Caco-2 (cell line): ENCODE measurements at regions not wholly inside any gene's neighbourhood (a gene's known extent, or its start where the extent isn't known, plus 50 kb on each side); places are given as distances from the start of the nearest gene placed in this dataset.
"Not testable (repeated sequence)": the region's sequence is repeated elsewhere in the genome, so short reads cannot be mapped to it uniquely, and the experiment has no call there.

Source experiments
- BruUV-seq: library from RNA; stranded (reverse); fragments of 400-500 nt; replicated peaks from 2 replicates; lab custom pipeline; 2021; lab: Mats Ljungman, UMichigan
- CTCF ChIA-PET: fragments of 300-600 bp; sonication (Branson Sonifier 250); formaldehyde crosslinking; loops from one replicate; lab custom pipeline; 2022; ENCODE audit warnings: antibody characterized with exemption; lab: Charles Lee
- POLR2A ChIA-PET: fragments of 300-600 bp; sonication (Branson Sonifier 250); formaldehyde crosslinking; loops from one replicate; lab custom pipeline; 2022; ENCODE audit warnings: antibody characterized with exemption; lab: Charles Lee
- DNase-seq, 2 experiments: peaks; one replicate each; pipeline versions ENCODE4 v3.0.0 to v3.0.0-alpha.2; 2020 to 2022
- H3K27me3 ChIP-seq: replicated peaks from 2 replicates; pipeline ENCODE4 v1.6.0; 2011; ENCODE audit warnings: low read length; ENCODE audit not compliant: control insufficient read depth, insufficient read depth
- H3K36me3 ChIP-seq: 2 replicates; pipeline ENCODE4 v1.5.1; 2011; ENCODE audit warnings: low read length; ENCODE audit not compliant: control insufficient read depth, insufficient read depth
- H3K4me1 ChIP-seq: fragments of 250-450 bp; sonication (Bioruptor Pico); 2 replicates; pipeline ENCODE4 v1.5.1; 2020; ENCODE audit warnings: mild to moderate bottlenecking
- H3K4me3 ChIP-seq: 2 replicates; pipeline ENCODE4 v1.5.1; 2011; ENCODE audit warnings: low read depth, mild to moderate bottlenecking, control low read depth, low read length
- H3K9me3 ChIP-seq: fragments of 250-450 bp; sonication (Bioruptor Pico); 2 replicates; pipeline ENCODE4 v1.5.1; 2020; ENCODE audit warnings: mild to moderate bottlenecking, moderate library complexity
- H3K27ac Mint-ChIP-seq: one replicate; pipeline ENCODE4 v1.8.0; 2022; ENCODE audit warnings: mixed read lengths; ENCODE audit not compliant: unreplicated experiment
- H3K27me3 Mint-ChIP-seq: one replicate; pipeline ENCODE4 v1.8.0; 2022; ENCODE audit warnings: mixed read lengths; ENCODE audit not compliant: insufficient read depth, unreplicated experiment
- H3K36me3 Mint-ChIP-seq: one replicate; pipeline ENCODE4 v1.8.0; 2022; ENCODE audit warnings: mild to moderate bottlenecking, mixed read lengths; ENCODE audit not compliant: insufficient read depth, unreplicated experiment
- H3K4me1 Mint-ChIP-seq: one replicate; pipeline ENCODE4 v1.8.0; 2022; ENCODE audit warnings: low read depth, mixed read lengths; ENCODE audit not compliant: unreplicated experiment
- H3K4me3 Mint-ChIP-seq: one replicate; pipeline ENCODE4 v1.8.0; 2022; ENCODE audit warnings: mild to moderate bottlenecking, moderate library complexity, mixed read lengths; ENCODE audit not compliant: unreplicated experiment
- H3K9me3 Mint-ChIP-seq: one replicate; pipeline ENCODE4 v1.8.0; 2022; ENCODE audit warnings: mixed read lengths; ENCODE audit not compliant: unreplicated experiment
- CTCF ChIP-seq, 2 experiments: fragments of 200-600 bp in 1 of 2; IDR thresholded peaks; 1 replicate in 1 of 2; 2 replicates in 1 of 2; pipeline versions ENCODE4 v1.5.1 to v1.8.0; 2011 to 2022; ENCODE audit warnings: antibody characterized with exemption in 1 of 2, control low read depth in 1 of 2, inconsistent platforms in 1 of 2, low read depth in 1 of 2, low read length in 1 of 2, mild to moderate bottlenecking in 1 of 2, moderate library complexity in 1 of 2; ENCODE audit not compliant: insufficient read depth in 1 of 2, severe bottlenecking in 1 of 2, unreplicated experiment in 1 of 2
- intact Hi-C: fragments of 100-400 bp; cut with micrococcal nuclease; formaldehyde crosslinking; loops from one replicate; pipeline ENCODE4 v1.10.0; 2022; ENCODE audit not compliant: unreplicated experiment

- no peak for DNase-seq
- Mint-ChIP-seq H3K4me1 (no peaks in the 10 kb centered on the region), H3K36me3 (no peaks in the 10 kb centered on the region), H3K27ac (no peak overlapping the region), H3K4me3 (no peak overlapping the region), H3K27me3 (no peaks in the 10 kb centered on the region), H3K9me3 (no peaks in the 10 kb centered on the region)
- intact Hi-C loops, result no loop called here
- no peaks in the 10 kb centered on the region for H3K4me1 ChIP-seq
- no peak for TF ChIP-seq CTCF (IDR thresholded peaks at IDR 0.05; ENCODE audit: insufficient read depth in 1 of 2, low read depth in 1 of 2, low read length in 1 of 2, severe bottlenecking in 1 of 2, unreplicated experiment in 1 of 2)
- BruUV-seq, result no TSS peak
- H3K27me3 ChIP-seq, result no peaks in the 10 kb centered on the region
- POLR2A ChIA-PET, result no interaction called here
- CTCF ChIA-PET, result no interaction called here
- H3K36me3 ChIP-seq, result no peaks in the 10 kb centered on the region
- no peaks in the 10 kb centered on the region for H3K9me3 ChIP-seq
- H3K4me3 ChIP-seq, result no peak overlapping the region
Measured at GRCh38 chr1:56120021-56120420, 459.3 kb downstream of the PLPP3 start.

GRCh38 chr1:56118676-56119075, 460.7 kb downstream of the PLPP3 start:
- H3K9me3 Mint-ChIP-seq, POLR2A ChIA-PET: not testable (repeated sequence)

GRCh38 chr1:56115701-56116100, 463.7 kb downstream of the PLPP3 start:
- no peaks in the 10 kb centered on the region for H3K27me3 Mint-ChIP-seq
- ChIA-PET POLR2A (no interaction called here), CTCF (no interaction called here)
- no peak for DNase-seq
- Histone ChIP-seq H3K36me3 (no peaks in the 10 kb centered on the region), H3K27me3 (no peaks in the 10 kb centered on the region), H3K9me3 (no peaks in the 10 kb centered on the region), H3K4me1 (no peaks in the 10 kb centered on the region), H3K4me3 (no peak overlapping the region)
- no TSS peak for BruUV-seq
- peaks cover 7% of the 10 kb centered on the region for H3K4me1 Mint-ChIP-seq
- intact Hi-C loops, result no loop called here
- no peak for TF ChIP-seq CTCF (IDR thresholded peaks at IDR 0.05; ENCODE audit: insufficient read depth in 1 of 2, low read depth in 1 of 2, low read length in 1 of 2, severe bottlenecking in 1 of 2, unreplicated experiment in 1 of 2)
- H3K27ac Mint-ChIP-seq, result no peak overlapping the region
- no peaks in the 10 kb centered on the region for H3K36me3 Mint-ChIP-seq
- H3K9me3 Mint-ChIP-seq, result no peaks in the 10 kb centered on the region
- H3K4me3 Mint-ChIP-seq, result no peak overlapping the region

More at GRCh38 chr1:56118676-56119075, 460.7 kb downstream of the PLPP3 start:
- intact Hi-C loops, H3K27ac Mint-ChIP-seq, CTCF ChIA-PET, H3K4me1 Mint-ChIP-seq, BruUV-seq, DNase-seq, H3K4me1 ChIP-seq, H3K36me3 Mint-ChIP-seq, H3K4me3 Mint-ChIP-seq, H3K9me3 ChIP-seq, H3K36me3 ChIP-seq, H3K4me3 ChIP-seq, H3K27me3 ChIP-seq, H3K27me3 Mint-ChIP-seq: not testable (repeated sequence)

- intact Hi-C loops, result no loop called here
- H3K27me3 ChIP-seq, result no peaks in the 10 kb centered on the region
- no peaks in the 10 kb centered on the region for H3K9me3 Mint-ChIP-seq
- H3K4me1 Mint-ChIP-seq, result peaks cover 7% of the 10 kb centered on the region
- H3K27ac Mint-ChIP-seq, result no peak overlapping the region
- POLR2A ChIA-PET, result no interaction called here
- no TSS peak for BruUV-seq
- no peaks in the 10 kb centered on the region for H3K4me1 ChIP-seq
- no peaks in the 10 kb centered on the region for H3K36me3 Mint-ChIP-seq
- H3K4me3 Mint-ChIP-seq, result no peak overlapping the region
- no peak overlapping the region for H3K4me3 ChIP-seq
- TF ChIP-seq CTCF (IDR thresholded peaks at IDR 0.05; ENCODE audit: insufficient read depth in 1 of 2, low read depth in 1 of 2, low read length in 1 of 2, severe bottlenecking in 1 of 2, unreplicated experiment in 1 of 2), result no peak
- CTCF ChIA-PET, result no interaction called here
- no peak for DNase-seq
- H3K36me3 ChIP-seq, result no peaks in the 10 kb centered on the region
- H3K9me3 ChIP-seq, result no peaks in the 10 kb centered on the region
- no peaks in the 10 kb centered on the region for H3K27me3 Mint-ChIP-seq
Measured at GRCh38 chr1:56113679-56114078, 465.7 kb downstream of the PLPP3 start.
